ENCODE measurements at regions not wholly inside any gene's neighbourhood (a gene's known extent, or its start where the extent isn't known, plus 50 kb on each side); places are given as distances from the start of the nearest gene placed in this dataset.

GRCh38 chr1:57839067-57839466 is 415.2 kb upstream of the DAB1 start:
- WGBS (ENCODE audit: insufficient coverage): 86% methylated on average over 1 of the region's 1 CpG
- H3K27me3 ChIP-seq (ENCODE audit: control insufficient read depth in 2 of 2, insufficient read depth in 2 of 2, low read length in 2 of 2): no peaks in the 10 kb centered on the region
- no peaks in the 10 kb centered on the region for H3K79me2 ChIP-seq (ENCODE audit: insufficient read depth, low read length)
- Mint-ChIP-seq H3K9me3 (peaks cover 7 to 23% (median 17%) of the 10 kb centered on the region in 7 donors), H3K4me1 (no peaks in the 10 kb centered on the region), H3K27me3 (ENCODE audit: low read depth in 3 of 3) (peaks cover 0 to 2% (median 0%) of the 10 kb centered on the region in 3 donors), H3K4me3 (no peak overlapping the region), H3K36me3 (no peaks in the 10 kb centered on the region), H3K27ac (no peak overlapping the region)
- no peaks in the 10 kb centered on the region for H4K20me1 ChIP-seq (ENCODE audit: insufficient read depth, low read length)
- H3K9me3 ChIP-seq (replicated peaks in 1 of 2; ENCODE audit: control insufficient read depth in 1 of 2, insufficient read depth in 1 of 2, low read length in 2 of 2): peaks cover 10 to 16% of the 10 kb centered on the region in 2 donors
- no peak overlapping the region for H2AFZ ChIP-seq (ENCODE audit: insufficient read depth, low read depth, low read length, poor library complexity, severe bottlenecking)
- H3K4me3 ChIP-seq (replicated peaks in 1 of 3; ENCODE audit: low read depth in 2 of 3, low read length in 3 of 3): no peak overlapping the region
- no peaks in the 10 kb centered on the region for H3K36me3 ChIP-seq (replicated peaks in 1 of 2; ENCODE audit: control insufficient read depth in 1 of 2, insufficient read depth in 2 of 2, low read length in 2 of 2)
- TF ChIP-seq, protein P1, sequence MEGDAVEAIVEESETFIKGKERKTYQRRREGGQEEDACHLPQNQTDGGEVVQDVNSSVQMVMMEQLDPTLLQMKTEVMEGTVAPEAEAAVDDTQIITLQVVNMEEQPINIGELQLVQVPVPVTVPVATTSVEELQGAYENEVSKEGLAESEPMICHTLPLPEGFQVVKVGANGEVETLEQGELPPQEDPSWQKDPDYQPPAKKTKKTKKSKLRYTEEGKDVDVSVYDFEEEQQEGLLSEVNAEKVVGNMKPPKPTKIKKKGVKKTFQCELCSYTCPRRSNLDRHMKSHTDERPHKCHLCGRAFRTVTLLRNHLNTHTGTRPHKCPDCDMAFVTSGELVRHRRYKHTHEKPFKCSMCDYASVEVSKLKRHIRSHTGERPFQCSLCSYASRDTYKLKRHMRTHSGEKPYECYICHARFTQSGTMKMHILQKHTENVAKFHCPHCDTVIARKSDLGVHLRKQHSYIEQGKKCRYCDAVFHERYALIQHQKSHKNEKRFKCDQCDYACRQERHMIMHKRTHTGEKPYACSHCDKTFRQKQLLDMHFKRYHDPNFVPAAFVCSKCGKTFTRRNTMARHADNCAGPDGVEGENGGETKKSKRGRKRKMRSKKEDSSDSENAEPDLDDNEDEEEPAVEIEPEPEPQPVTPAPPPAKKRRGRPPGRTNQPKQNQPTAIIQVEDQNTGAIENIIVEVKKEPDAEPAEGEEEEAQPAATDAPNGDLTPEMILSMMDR (IDR thresholded peaks at IDR 0.05): no peak
- H3K4me1 ChIP-seq (ENCODE audit: control insufficient read depth in 1 of 2, insufficient read depth in 2 of 2, low read length in 2 of 2): no peaks in the 10 kb centered on the region
- H3K9ac ChIP-seq (ENCODE audit: insufficient read depth, low read length, poor library complexity, severe bottlenecking): no peak overlapping the region
- DNase-seq: no peak
- intact Hi-C loops (cut with micrococcal nuclease): no loop called here
- H3K27ac ChIP-seq (ENCODE audit: low read depth in 1 of 2, low read length in 2 of 2): no peak overlapping the region
- no peak overlapping the region for H3K4me2 ChIP-seq (replicated peaks; ENCODE audit: extremely low read depth, low read length, poor library complexity, severe bottlenecking)

GRCh38 chr1:57835620-57836019 is 411.8 kb upstream of the DAB1 start:
- no peak overlapping the region for H3K4me3 ChIP-seq (replicated peaks in 1 of 3; ENCODE audit: low read depth in 2 of 3, low read length in 3 of 3)
- H3K36me3 ChIP-seq (replicated peaks in 1 of 2; ENCODE audit: control insufficient read depth in 1 of 2, insufficient read depth in 2 of 2, low read length in 2 of 2): no peaks in the 10 kb centered on the region
- no peaks in the 10 kb centered on the region for H3K79me2 ChIP-seq (ENCODE audit: insufficient read depth, low read length)
- no peak overlapping the region for H3K4me2 ChIP-seq (replicated peaks; ENCODE audit: extremely low read depth, low read length, poor library complexity, severe bottlenecking)
- Mint-ChIP-seq H3K4me3 (no peak overlapping the region), H3K27ac (no peak overlapping the region), H3K36me3 (no peaks in the 10 kb centered on the region), H3K9me3 (peaks cover 3 to 8% (median 4%) of the 10 kb centered on the region in 7 donors), H3K4me1 (no peaks in the 10 kb centered on the region), H3K27me3 (ENCODE audit: low read depth in 3 of 3) (peaks cover 0 to 2% (median 0%) of the 10 kb centered on the region in 3 donors)
- no peak overlapping the region for H2AFZ ChIP-seq (ENCODE audit: insufficient read depth, low read depth, low read length, poor library complexity, severe bottlenecking)
- TF ChIP-seq, protein P1 (IDR thresholded peaks at IDR 0.05): no peak
- no peaks in the 10 kb centered on the region for H3K4me1 ChIP-seq (ENCODE audit: control insufficient read depth in 1 of 2, insufficient read depth in 2 of 2, low read length in 2 of 2)
- H3K9me3 ChIP-seq (replicated peaks in 1 of 2; ENCODE audit: control insufficient read depth in 1 of 2, insufficient read depth in 1 of 2, low read length in 2 of 2): peaks cover 0 to 4% of the 10 kb centered on the region in 2 donors
- no peaks in the 10 kb centered on the region for H3K27me3 ChIP-seq (ENCODE audit: control insufficient read depth in 2 of 2, insufficient read depth in 2 of 2, low read length in 2 of 2)
- WGBS (ENCODE audit: insufficient coverage): 54% methylated on average over 3 of the region's 5 CpGs
- H3K27ac ChIP-seq (ENCODE audit: low read depth in 1 of 2, low read length in 2 of 2): no peak overlapping the region
- H4K20me1 ChIP-seq (ENCODE audit: insufficient read depth, low read length): no peaks in the 10 kb centered on the region
- intact Hi-C loops (cut with micrococcal nuclease): no loop called here
- DNase-seq: no peak
- H3K9ac ChIP-seq (ENCODE audit: insufficient read depth, low read length, poor library complexity, severe bottlenecking): no peak overlapping the region
